Activated naive CD4-positive, alpha-beta T cell treated with anti-CD3 and anti-CD28 coated beads, Interleukin-2, amount 50 U/mL, for 16 hours (primary cell): ENCODE measurements at regions not wholly inside any gene's neighbourhood (a gene's known extent, or its start where the extent isn't known, plus 50 kb on each side); places are given as distances from the start of the nearest gene placed in this dataset.

ENCODE experiments used
- DNase-seq: peaks from one replicate; pipeline ENCODE4 v3.0.0-alpha.2; 2020

DNA sequence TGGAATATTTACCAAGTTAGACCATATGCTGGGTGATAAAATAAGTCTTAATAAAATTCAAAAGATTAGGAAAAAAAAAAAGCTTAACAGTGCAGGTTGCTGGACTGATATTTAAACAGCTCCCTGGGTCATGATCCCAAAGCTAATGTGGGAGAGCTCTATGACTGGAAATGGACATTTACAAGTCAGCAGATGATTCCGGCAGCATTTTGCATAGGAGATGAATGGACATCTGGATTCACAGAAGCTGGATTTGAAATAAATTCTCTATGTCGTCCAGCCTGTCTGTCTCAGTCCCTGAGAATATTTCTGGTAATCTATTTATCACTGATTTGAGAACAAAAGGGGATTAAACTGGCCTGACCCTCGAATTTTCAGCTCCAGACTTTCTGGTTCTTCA, 52.3 kb upstream of the KLHL25 start:
- no peak for DNase-seq

DNA sequence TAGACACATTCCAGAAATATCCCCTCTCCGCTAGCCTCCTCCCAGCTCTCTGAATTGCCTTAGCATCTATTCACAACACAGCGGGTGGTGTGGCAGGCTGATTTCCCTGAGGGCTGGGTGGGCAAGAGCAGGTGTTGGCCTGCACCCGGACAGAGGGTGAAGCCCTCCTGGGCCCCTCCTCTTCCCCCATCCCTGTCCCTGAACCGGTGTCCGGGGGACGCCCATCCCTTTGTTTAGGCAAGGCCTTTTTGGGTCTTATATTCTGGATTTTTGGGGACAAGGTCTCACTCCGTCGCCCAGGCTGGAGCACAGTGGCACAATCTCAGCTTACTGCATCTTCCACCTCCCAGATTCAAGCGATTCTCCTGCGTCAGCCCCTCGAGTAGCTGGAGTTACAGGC, 55.2 kb upstream of the KLHL25 start:
- DNase-seq = no peak

DNA sequence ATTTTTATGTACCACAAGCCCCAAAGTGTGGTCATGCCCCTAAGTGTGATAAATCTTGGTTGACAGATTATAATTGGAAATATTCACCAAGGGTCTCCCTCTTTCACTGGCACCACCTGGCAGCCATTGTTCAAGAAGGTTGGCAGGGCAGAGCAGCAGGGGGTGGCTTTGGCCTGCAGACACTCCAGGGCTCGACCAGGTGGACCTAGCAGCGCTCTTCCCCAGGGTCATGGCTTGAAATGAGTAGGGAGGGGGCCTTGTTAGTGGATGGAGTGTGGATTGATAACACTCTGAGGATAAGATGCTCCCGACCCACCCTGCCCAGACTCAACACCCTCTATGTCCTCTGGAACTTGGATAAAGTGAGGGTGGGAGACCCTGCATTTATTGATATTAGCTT, 58.2 kb upstream of the KLHL25 start:
- DNase-seq = no peak

DNA sequence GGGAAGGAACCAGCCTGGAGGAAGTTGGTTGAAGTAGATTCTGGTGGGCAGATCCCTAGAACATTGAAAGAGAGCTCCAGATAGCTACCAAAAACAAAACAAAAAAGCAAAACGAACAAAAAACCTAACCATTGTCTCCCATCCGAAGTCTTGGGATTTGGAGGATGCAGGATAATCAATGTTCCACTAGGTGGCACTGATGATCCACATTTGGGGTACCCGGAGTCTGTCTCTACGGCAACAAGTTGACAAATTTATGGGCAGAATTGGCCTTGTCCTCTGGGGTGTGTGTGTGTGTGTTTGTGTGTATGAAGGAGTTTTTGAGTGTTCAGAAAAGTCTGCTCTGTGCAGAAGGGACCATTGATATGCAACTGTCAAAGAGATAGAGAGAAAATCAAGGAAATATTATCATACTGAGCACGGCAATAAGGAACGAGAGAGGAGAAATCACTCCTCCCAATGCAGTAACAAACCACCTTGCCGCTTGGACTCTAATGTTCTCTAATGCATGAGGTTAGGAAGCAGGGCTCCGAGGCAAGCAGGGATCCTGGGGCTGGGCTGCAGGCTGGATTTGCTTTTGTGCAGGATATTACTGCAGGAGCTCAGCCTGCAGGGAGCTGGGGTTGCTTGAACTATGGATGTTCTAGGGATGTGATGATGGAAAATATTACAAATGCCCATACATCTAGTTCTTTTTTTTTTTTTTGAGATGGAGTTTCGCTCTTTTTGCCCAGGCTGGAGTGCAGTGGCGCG, 59.8 kb upstream of the KLHL25 start:
- peak; percentile 23 for DNase-seq

DNA sequence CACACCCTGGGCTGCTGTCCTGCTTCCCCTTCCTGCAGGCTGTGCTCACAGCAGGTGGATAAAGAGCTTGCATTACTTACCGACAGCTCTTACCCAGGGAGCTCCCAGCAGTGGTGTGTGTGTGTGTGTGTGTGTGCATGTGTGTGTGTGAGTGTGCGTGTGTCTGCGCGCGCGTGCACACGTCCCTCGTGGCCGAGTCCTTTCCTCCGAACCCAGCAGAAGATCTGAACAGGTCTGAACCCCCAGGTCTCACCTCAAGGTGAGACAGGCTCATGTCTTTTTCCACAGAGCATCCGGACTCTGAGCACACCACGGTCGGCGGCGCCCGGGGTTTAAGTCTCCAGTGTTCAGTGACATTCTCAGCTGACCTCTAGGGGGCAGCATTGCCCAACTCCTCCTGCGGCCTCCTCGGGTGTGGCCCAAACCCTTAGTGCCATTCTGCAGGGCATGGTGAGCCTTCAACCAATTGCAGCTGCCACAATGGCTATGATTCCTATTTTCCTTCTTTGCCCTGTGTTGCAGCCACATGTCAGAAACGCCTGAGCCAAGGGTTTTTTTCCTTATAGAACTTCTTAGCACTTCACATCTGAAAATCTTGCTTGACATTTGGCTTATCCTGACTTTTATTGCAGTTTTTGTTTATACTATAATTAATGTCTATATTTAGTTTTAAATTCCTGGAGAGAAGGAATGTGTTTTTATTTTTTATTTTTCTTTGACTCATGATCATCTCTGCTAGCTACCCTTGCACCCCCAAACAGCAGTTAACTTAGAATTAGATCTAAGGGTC, 64.1 kb upstream of the KLHL25 start:
- DNase-seq = peak; percentile 74

DNA sequence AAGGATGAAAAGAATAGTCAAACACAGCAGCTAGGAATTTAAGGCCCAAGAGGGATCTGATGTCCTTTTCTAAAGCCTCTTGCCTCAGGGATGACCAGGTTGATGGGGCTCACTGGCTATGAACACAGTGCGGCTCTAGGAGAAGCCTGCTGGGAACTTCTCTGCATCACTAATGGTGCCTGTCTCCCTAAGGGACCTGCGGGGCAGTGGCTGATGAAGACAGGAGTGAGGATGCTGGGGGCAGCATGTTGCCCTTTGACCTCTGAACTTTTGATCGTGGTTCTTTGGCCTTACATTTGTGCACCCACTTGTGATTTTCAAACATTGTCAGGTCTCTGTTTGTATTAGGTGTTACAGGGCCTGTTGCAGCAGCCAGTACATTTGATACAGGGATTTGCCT, 64.9 kb upstream of the KLHL25 start:
- DNase-seq = no peak

DNA sequence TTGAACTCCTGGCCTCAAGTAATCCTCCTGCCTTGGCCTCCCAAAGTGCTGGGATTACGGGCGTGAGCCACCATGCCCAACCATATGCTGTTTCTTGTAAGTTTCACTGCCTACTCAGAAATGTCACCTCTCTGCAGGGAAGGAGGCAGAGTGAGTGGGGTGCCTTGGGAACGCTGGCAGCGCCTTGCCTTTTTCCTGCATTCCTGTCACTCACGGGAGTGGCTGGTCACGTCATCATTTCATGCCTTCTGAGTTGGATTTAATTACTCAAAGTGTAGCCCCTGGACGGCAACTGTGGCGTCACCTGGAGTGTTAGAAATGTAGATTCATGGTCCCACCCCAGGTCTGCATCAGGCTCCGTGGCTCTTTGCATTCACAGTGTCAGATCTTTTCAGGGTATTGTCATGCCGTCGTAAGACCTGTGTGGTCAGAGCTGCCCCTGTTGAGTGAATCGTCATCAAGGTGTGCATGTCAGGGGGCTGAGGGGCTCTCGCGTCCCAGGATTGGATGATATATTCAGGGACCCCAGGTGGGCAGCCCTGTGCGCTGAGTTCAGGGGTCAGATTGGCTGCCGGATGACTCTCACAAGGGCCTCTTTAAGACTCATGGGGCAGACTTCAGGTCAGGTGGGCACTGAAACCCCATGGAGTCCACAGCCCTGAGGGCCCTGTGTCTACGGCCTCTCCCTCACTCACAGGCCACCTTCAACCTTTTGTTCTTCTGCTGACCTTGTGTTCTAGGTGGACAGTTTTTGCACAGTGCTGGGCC, 65.9 kb upstream of the KLHL25 start:
- no peak for DNase-seq

DNA sequence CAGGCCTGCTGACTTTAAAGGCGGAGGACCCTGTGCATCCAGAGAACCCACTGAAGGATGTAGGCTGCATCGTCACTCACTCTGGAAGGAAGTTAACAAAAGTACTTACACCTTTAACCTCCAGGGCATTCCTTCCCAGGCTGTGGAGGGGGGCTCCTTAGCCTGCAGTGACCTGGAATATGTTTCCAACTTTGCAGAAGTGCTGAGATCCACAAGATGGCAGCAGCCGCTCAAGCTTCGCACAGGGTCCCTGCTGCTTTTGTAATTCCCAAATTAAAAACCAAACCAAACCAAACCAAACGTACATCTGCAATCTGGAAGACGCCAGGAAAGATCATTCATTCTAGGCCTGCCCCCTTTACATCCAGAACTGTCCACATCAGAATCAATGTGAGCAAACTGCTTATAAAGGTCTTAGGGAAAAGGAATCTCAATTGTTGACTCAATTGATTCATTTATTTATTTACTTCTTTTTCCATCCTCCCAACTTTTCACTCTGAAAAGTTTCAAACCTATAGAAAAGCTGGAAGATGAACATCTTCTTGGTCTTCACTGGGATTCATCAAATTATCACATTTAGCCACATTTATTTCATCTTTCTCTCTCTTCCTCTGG, 70.5 kb upstream of the KLHL25 start:
- no peak for DNase-seq

DNA sequence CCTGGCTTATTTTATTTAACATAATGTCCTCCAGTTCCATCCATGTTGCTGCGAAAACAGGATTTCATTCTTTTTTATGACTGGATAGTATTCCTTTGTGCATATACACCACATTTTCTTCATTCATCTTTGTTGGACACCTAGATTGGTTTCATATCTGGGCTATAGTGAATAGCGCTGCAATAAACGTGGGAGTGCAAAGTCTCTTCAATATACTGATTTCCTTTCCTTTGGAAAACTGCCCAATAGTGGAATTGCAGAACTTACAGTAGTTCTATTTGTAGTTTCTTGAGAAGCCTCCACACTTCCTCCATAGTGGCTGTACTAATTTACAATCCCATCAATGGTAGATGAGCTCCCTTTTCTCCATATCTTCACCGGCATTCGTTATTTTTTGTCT, 72.5 kb upstream of the KLHL25 start:
- no peak for DNase-seq

DNA sequence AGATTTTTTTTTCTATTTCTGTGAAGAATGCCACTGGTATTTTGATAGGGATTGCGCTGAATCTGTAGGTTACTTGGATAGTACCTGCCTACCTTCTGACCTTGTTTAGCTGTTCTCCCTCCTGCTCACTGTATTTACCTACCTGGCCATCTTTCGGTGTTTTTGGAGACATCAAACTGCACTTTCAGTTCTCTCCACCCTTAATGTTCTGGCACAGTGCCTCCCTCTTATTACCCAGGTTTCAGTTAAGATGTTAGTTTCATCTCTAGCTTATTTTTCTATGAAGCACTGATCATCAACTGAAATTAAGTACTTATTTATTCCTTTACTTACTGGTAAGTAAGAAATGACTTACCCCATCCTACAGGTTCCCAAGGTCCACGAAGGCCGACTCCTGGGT, 74.4 kb upstream of the KLHL25 start:
- no peak for DNase-seq

DNA sequence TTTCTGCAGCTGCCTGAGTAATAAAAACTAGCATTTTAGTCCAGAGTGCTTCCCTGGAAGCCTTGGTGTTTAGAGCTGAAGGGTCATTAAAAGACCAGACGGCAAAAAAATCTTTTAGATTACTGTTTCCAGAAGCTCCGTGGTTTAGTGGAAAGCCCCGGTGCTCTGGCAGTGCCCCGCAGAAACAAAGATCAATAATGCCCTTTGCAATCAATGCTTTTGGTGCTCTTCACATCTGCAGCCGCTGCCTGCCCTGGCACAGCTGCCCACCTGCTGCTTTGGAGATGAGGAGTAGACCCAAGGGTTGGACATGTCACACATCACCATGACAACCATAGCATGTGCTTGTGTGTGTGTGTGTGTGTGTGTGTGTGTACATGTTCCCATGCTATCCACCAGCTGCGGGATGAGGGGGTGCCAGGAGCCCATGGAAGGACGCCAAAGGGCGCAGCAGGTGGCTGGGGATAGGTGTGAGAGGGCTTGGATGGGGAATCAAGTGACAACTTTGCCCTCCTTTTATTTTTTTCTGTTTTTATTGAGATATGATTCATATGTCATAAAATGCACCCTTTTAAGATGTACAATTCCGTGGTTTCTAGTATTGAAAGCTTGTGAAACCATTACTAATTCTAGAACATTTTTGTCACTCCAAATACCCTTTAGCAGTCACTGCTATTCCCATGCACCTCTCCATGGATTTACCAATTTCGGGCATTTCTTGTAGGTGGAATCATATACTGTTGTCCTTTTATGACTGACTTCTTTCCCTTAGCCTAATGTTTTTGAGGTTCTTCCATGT, 75.7 kb upstream of the KLHL25 start:
- DNase-seq = no peak

DNA sequence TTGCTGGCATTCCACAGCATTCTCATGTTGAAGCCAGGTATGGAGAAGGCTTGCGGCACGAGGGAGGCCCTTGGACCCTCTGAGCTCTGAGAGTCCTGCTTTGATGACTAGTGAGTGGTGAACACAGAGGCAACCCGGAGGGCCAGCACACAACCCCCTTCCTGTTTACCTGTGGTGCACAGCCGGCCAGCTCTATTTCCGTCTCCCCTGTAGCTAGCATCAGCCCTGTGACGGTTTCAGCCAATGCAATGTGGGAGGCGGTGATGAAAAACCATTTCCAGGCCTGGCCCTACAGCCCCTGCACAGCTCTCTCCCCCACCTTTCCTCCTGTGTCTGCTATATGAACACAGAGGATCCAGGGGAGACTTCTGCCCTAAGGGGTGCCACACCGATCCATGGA, 76.8 kb upstream of the KLHL25 start:
- no peak for DNase-seq

DNA sequence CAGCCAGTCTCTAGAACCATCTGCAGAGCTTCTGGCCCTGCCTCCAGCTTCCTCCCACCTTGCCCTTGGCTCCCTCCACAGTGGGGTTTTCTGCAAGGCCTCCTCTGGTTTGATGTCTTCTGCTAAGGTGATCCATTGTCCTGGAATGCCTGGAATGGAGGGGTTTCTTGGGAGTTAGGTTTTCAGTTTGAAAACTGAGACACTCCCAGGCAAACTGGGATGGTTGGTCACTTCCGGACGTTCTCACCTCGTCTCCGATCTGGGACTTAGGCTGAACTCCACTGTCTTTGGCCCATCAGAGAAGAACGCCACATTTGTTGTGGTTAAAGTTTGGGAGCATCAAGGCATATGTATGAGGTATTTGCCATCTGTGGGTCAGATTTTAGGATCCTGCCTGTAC, 77.4 kb upstream of the KLHL25 start:
- no peak for DNase-seq

DNA sequence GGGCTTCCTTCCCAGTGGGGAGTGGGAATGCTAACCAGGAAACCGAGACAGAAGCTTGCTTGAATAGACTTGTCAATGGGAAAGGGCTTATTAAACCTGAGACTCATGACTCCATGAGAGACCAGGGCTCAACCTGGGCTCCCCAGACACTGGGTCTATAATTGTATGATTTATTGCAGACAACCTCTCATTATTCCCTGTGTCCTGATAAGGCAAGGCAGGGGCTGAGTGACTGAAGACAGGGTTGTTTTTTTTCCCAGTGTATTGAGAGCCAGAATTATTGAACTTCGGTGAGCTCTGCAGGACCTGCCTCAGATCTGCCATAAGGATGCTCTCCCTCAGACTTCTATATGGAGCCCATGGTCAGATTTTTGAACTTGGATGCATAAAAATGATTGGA, 79.5 kb upstream of the KLHL25 start:
- no peak for DNase-seq

DNA sequence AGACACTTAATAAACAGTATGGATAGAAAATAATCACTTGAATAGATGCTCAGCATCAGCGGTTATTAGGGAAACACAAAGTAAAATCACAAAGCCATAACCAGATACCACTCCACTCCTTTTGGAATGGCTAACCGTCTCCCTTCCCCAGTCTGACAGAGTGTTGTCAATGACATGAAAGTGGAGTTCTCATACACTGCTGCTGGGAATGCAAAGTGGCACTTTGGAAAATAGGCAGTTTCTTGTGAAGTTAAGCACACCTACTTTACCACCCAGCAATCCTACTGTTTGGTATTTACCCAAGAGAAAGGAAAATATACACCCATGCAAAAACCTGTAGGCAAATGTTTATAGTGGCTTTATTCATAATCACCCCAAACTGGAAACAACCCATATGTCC, 81.0 kb upstream of the KLHL25 start:
- no peak for DNase-seq

DNA sequence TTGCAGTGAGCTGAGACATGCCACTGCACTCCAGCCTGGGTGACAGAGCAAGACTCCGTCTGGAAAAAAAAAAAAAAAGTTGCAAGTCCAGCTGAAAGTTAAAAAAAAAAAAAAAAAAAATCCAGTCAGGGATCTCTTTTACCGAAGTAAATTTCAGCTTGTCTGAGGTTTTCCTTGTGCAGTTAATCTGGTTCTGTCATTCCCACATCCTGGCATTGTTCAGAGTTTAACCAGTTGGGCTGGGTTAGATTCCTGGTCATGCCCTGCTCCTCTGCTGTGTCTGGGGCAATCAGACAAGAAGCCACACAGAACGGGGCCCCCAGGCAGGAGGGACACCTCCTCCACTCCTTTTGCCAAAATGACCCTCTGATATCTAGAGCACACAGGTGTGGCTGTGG, 84.1 kb upstream of the KLHL25 start:
- DNase-seq = no peak

DNA sequence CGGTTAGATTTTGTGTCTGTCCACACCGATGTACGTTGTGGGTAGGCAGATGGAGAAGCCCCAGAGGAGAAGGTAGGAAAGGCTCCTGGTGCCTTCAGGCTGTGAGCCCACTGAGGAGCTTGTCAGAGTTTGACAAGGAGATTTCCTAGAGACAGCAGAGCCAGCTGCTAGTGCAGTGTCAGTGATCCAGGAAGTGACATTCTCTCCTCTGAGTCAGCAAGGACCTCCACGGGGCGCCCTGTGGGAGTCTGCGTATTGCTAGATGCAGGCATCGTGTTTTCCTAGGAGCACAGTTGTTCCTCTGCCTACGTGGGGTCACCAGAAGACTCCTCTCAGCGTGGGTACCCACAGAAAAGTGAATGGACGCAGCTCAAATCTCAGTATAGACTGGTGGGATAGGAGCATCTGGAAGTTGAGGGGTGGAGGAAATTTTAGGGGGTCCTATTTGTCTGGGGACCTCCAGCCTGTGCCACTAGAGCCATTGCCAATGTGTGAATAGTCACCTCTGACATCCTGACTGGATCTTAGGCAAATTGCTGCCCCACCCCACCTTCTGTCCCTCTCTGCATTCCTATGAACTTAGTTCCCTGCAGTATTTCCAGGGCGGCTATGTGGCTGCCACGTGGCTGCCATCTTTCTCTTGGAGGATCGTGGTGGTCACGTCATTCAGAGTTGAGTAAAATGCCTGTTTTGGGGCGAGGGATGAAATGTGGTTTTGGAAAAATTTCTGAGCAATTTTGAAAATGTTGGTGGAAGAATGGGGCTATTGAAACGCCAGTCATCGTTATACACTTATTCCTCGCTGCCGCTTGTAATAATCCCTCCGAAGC, 84.8 kb upstream of the KLHL25 start:
- no peak for DNase-seq

DNA sequence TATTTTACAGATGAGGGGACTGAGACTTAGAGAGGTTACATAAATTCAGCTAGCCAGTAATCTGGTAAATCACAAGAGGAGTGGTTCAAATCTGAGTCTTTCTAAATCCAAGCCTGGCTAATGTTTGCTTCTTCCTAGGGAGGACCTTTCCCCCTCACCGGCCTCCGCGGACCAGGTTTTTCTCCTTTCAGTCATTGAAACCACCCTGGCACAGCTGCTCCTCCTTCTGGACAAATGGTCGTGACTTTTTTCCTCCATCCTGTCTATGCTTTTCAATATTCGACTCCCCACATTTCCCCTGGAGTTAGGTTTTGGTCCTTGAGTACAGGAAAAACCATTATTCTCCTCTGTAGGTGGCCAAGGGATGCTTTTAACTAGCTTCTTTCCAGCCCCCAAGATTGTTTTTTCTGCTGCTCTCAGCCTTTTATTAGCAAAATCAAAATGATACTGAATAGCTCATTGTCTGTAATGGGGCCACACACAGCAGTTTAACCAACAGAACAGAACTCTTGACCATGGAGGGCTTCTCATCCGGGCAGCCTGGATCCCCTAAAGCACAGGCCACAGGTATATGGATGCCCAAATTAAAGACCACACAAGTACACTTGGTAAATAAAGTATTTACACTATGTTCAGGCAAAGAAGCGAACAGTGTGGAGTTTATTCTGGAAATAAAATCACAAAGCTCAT, 85.9 kb upstream of the KLHL25 start:
- DNase-seq = no peak

DNA sequence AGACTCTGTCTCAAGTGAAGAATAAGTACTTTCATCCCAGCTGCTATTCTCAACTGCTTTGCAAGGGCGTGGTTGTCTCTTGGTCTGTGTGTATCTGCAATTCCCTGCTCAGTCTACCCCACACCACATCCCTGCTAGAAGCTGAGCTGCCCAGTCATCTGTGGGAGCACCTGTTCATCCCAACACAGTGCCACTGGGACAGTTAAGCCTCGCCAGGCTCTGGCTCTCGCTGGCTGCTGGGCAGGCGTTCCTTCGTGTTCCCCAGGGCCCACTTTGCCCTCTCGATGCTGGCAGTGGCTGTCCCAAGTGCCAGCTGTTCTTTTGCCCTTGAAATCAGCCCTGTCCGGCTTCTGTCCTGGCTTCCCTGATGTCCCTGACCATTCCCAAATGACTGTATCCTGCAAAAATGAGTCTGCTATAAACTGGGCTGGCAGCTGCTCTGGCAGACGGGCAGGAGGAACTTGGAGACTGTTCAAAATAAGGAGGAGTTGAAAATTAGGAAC, 91.6 kb upstream of the KLHL25 start:
- DNase-seq = no peak

DNA sequence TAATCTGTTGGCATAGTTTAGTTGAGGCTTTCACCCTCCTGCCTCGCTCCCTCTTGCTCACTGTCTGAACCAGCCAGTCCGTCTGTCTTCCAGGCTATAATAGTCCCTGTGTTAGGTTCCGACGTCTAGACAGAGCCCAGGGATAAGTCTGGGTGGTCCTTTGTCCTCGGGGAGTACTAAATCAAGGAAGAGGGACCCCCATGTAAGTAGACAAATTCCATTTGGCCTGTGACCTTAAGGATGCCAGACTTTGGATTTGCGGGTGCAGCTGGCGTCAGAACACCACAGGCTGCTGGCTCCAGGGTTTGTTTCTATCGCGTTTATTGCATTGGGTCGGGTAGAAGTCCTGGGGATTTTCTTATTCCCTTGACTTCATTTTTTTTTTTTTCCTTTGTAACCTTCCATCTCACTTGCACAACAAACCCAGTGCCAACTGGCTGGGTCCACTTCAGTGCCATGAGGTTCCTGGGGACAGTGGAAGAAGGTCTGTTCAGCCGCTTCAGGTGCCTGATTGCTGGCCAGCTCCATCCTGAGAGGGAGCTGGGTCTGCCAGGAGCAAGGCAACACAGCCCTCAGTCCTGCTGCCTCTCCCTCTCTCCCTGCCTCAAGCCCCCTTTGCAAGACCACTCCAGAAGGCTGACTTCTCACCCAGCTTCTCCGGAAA, 95.4 kb upstream of the KLHL25 start:
- DNase-seq = no peak
